HG03565 (cell line): ENCODE measurements at regions not wholly inside any gene's neighbourhood (a gene's known extent, or its start where the extent isn't known, plus 50 kb on each side); places are given as distances from the start of the nearest gene placed in this dataset.

ENCODE experiments used
- ATAC-seq: cut with Tn5 transposase; IDR thresholded peaks from one replicate; pipeline ENCODE4 v1.9.1; 2021; ENCODE audit warnings: mild to moderate bottlenecking, moderate library complexity; ENCODE audit not compliant: unreplicated experiment

DNA sequence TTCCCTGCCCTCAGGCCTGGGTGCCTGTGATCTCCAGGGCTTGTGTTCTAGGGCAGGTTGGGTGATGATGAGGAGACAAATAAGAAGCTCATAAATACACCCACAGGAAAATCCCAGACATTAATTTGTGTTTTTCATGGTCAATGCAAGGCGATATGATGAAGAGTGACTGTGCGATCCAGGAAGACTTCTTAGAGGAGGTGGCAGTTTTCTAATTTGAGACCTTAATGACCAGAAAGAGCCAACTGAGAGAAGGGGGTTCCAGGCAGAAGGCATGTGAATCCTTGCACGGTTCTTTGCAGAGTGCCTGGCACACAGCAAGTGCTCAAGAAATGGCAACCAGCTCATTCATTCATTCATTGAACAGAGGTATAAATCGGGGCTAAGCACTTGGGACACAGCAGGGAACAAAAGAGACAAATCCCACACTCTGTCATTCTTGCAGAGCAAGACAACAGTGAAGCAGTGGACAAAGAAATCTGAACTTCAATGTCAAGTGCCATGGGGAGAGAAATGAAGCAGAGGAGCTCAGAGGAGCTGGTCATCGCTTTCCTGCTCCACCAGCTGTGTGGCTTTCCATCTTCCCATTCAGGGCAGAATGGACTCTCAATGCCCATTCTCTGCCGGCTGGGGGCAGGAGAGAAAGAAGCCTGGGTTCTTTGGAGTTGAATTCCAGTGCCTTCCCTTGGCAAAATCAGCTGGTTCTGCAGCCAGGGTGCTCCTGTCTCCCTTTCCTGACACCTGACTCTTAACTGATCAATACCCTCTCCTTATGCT lies 128.3 kb downstream of the AACS start:
- no peak for ATAC-seq

DNA sequence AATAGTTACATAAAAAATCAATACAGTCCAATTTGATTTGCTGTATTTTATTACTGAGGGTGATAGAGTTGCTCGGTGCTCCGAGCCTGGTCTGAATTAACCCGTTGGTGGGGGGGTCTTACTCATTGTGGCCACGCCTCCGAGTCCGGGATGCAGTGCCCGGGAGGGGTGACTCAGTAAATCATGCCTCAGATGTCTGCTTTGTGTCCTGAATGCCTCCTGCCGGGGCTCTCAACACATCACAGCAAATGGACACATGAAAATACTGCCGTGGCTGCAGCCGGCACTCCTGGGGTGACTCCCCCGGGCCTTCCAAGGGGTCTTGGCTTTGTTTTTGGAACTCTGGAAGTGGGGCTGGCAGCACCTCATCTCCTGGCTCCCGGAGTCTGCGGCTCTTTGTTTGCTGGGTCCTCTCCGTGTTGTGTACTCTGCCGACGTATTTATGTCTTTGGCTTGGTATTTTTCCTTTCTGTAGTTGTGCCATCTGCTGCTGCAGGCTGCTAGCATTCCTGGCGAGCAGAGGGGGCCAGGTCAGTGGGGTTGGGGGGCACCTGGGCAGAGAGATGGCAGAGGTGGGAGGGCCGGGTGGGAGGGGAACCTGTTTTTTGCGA lies 129.0 kb downstream of the AACS start:
- no peak for ATAC-seq

DNA sequence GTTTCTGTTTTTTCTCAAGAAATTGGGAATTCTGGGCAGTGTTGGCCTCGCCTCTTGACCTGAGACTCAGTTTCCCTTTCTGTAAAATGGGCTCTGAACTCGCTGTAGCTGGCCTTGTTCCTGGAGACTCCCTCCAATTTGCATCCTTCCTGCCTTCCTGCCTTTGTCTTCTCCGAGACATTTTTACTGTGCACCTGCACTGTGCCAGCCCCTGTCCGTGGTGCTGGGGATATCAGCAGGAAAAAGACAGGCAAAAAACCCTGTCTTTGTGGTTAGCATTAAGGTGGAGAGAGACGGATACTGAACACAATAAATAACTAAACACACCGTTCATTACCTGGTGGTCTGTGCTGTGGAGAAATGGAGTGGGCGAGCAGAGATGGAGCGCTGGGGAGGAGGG lies 129.8 kb downstream of the AACS start:
- no peak for ATAC-seq

DNA sequence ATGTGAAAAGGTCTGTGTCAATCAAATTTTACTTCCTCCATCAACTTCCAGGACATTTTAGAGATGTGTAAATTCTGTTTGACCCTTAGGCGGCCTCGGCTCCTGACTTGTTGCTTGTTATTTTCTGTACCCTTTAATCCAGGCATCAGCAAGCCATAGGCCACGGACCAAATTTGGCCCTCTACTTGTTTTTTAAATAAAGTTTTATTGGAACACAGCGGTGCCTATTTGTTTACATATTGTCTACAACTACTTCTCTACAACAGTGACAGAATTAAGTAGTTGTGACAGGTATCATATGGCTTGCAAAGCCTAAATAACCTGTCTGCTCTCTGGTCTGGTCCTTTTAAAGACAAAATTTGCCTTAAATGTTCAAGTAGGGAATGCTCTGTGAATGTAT lies 132.1 kb downstream of the AACS start:
- no peak for ATAC-seq

DNA sequence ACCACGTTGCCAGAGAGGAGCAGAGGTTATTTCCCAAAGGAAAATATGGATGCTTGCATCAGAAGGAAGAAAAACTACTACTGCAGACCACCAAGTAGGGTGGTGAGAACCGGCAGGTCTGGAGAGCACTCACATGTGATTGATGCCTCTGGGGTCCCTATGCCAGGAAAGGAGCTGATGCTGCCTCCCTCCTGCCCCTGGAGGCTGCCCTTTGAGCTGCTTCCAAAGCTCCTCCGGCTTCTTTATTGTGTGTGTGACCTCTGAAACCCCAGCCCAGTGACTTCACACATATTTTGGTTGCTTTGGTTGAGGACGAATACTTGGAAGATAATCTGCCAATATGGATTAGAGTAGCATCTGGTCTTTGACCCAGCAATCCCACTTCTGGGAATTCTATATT lies 133.4 kb downstream of the AACS start:
- no peak for ATAC-seq

DNA sequence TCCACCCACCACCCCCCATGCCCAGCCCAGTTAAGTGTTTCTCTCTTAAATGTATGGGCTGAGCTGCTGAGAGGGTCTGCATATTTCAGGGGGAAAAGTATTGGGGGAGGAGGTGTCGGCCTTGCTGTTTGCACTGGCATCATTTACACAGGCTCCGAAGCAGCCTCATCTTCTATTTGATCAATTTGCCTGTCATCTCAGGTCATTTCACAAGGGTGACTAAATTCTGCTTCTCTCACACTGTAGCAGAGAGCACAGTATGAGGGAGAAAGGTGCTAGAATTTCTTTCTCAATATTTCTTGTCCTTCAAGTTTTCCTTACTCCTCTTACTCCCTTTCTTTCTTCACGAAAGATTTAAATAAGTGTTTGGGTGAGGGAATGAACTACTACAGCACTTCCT lies 135.9 kb downstream of the AACS start:
- ATAC-seq: no peak

DNA sequence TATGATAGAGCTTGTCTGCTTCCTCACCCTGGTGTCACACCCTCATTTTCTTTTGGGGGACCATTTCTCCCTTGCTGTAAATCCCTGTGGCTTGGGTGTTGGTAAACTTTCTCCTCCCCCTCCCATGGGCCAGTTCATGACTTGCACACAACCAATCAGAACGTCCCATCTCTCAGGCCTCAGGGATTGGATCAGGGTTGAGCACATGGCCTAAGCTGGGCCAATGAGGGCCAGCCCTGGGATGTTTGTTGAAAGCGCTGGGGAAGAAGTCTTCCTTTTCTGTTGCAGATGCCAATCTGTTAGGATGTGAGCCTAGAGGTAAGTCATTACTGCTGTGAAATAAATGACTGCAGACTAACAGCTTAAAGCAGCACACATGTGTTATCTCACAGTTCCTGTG lies 136.7 kb downstream of the AACS start:
- ATAC-seq: no peak

DNA sequence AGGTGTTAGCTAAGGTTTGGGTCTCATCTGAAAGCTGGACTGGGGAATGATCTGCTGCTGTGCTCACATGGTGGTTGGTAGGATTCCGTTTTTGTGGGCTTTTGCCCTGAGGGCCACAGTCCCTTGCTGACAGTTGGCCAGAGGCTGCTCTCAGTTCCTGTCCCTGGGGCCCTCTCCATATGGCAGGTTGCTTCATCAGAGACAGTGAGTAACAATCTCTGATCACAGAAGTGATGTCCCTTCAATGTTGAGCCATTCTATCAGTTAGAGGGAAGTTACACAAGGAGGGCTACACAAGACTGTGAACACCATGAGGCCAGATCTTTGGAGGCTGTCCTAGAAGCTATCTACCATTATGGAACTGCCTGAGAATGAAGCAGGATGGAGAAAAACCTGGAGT lies 137.2 kb downstream of the AACS start:
- ATAC-seq: no peak

DNA sequence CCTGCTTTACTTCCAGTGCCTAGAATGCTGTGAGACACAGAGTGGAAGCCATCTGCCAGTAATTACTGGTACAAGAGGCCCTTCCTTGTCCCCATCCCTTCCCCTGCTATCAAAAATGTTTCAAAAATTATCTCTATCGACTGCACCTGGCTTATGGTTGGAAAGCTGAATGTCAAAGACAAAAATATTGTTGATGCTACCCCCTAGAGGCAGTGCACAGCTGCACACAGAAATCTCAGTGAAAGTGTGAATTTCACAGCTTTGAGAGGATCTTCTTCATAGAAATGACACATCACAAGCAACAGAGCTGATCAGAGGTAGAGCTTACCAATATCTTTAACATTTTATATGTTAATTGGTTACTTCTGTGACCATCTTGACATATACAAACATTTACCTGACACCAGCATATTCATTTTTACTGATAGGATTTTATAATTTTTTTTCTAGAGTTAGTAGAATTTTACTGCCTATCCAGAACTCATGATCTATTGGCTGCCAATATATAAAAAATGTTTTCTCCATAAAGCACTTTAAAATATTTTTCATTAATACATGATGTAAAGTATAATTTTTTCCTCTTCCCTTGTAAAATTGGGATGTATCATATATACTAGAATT lies 138.0 kb downstream of the AACS start:
- peak; percentile 67 for ATAC-seq

DNA sequence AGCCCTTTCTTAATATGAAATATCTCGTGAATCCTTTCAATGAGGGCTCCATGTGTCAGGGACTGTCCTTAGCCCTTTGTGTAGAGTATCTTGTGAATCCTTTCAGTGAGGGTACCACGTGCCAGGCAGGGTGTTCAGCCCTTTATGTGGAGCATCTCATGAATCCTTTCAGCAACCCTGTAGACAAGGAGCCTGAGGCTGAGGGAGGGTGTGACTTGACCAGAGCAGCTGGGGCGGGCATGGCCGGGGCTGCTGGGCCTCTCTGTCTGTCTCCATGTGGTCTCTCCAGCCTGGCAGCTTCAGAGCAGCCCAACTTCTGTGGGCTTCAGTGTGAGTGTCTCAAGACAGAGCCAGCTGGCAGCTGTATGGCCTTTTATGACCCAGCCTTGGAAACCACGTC lies 140.2 kb downstream of the AACS start:
- ATAC-seq: no peak

DNA sequence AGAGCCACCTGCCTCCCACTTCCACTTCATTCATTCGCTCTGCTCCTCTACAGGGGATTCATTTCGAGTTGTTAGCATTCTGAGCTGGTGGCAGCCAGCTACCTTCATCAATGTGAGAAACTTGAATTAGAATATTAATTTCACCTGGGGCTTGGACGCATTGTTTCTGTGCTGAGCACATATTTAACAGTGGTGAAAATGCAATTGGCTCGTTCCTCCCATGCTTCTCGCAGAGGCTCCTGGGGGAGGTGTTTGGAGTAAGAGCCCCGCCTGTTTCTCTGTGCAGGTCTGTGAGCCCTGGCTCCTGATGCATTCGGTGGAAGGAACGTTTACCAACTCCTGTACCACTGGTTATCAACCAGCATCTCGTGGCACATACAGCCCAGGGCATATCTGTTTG lies 141.5 kb downstream of the AACS start:
- ATAC-seq: no peak

DNA sequence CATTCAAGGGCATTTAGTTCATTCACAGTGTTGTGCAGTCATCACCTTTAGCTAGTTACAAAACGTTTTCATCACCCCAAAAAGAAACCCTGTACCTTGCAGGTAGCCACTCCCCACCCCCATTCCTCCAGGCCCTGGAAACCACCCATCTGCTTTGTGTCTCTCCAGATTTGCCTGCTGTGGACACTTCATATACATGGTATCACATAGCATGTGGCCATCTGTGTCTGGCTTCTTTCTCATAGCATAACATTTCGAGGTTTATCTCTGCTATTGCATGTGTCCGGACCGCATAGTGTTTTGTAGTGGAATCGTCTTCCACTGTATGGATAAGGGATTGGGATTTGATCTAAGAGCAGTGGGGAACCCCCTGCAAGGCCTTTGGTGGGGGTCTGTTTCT lies 143.1 kb downstream of the AACS start:
- ATAC-seq: no peak

DNA sequence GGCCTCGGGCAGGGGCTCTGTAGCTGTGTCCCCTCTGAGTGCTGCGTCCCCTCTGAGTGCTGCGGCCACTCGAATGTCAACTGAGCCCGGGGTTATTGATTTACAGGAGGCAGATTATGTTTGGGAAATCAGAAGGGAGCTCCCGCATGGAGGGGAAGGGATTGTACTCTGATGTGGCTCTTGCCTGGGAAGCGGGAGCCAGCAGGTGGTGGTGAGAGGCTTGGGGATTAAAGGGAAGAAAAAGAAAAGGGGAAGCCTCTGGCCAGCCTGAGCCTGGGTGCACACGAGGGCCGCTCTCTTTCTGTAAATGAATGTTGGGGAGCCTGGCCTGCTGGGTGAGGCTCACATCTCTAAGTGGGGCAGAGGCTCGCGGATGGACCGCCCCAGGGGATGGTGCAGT lies 143.7 kb downstream of the AACS start:
- no peak for ATAC-seq

DNA sequence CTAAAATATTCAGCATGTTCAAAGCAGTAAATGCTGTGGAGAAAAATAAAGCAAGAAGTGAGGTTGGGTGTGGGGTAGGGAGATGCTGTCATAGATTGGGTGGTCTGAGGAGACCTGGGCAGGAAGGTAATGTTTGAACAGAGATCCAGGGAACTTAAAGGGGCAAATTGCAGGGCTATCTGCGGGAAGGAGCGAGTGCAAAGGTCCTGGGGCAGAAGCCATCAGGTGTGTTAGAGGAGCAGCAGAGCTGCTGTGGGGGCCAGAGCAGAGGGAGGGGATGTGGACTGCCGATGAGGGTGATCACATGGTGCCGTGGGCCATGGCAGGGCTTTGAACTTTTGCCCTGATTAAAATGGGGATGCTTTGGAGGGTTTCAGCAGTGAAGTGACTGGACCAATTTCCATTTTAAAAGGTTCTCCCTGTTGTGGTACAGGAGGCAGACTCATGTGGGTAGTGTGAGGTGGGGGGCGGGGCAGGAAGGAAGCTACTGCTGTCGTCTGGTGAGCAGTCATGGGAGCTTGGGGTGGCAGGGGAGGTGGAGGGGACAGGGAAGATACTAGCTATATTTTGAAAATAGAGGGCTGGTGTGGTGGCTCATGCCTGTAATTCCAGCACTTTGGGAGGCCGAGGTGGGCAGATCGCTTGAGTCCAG lies 145.0 kb downstream of the AACS start:
- no peak for ATAC-seq

DNA sequence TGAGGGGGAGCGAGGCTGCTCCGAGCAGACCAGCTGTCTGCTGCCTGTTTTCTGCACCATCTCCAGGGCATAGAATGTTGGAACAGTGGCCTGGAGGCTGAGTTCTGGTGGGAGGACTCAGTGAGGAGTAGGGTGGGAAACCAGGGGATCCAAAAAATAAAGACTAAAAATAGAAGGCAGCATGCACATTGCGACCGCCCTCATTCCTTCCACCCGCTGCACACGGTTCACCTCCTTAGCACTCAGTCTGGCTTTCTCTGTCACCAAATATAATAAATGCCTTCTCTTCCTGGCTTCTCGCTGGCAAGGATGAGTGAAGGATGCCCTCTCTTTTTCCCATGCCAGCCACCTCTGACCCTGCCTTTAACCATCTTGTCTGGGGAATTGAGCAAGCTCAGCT lies 146.2 kb downstream of the AACS start:
- ATAC-seq: no peak

DNA sequence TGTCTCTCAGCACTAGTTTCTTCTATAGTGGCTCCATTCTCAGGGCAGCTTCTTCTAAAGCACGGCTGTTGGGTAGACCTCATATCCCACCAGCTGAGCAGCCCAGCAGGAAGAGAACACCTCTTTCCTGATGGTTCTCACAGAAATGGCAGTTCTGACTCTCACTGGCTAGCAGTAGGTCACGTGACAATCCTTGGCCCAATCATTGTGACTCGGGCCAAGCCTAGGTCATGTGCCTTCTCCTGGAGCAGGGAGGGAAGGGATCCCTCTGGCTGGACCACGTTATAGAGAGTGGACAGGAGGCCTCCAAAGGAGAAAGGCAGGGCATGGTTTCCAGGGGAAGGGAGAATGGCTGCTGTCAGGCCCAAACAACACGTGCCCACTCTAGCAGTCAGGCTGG lies 149.1 kb downstream of the AACS start:
- ATAC-seq: no peak

DNA sequence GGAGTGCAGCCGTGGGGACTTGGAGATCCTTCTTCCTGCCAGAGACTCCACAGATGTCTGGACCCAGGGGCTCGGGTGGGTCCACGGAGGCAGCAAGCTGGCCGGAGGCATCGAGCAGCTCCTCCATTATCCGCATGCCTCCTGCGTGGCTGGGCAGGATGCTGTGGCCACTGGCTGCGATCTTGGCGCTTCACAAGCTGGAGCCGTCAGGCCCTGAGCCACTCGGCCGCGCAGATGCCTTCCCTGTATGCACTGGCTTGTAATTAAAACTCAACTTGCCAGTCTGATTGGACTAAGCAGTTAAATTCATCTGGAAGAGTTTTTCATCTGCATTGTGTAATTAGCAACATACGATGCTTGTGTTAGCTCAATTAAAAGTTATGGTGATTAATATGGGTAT lies 151.5 kb downstream of the AACS start:
- no peak for ATAC-seq

DNA sequence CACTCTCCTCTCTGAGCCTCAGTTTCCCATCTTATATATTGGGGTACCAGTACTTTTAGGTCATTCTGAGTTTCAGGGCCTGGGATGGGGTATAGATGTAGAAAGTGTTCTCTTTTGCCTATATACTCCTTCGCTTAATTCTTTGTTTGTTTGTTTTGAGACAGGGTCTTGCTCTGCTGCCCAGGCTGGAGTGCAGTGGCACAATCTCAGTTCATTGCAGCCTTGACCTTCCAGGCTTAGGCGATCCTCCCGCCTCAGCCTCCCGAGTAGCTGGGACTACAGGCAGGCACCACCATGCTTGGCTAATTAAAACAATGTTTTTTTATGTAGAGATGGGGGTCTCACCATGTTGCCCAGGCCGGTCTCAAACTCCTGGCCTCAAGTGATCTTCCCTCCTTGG lies 152.1 kb downstream of the AACS start:
- no peak for ATAC-seq

DNA sequence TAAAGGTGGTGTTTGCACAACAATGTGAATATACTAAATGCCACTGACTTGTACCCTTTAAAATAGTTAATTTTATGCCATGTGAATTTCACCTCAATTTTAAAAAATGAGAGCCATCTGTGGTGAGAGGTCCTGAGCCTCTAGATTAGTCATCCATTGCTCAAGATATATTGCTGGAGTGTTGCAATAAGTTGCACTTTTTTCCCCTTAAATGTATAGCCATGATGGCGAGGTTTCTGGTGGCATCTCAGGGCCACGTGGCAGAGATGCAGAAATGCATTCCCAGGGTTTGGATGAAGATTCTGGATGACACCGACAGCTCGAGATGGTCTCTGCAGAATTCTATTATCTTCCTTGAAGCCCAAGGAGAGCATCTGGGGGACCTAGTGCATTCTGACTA lies 153.7 kb downstream of the AACS start:
- ATAC-seq: no peak

DNA sequence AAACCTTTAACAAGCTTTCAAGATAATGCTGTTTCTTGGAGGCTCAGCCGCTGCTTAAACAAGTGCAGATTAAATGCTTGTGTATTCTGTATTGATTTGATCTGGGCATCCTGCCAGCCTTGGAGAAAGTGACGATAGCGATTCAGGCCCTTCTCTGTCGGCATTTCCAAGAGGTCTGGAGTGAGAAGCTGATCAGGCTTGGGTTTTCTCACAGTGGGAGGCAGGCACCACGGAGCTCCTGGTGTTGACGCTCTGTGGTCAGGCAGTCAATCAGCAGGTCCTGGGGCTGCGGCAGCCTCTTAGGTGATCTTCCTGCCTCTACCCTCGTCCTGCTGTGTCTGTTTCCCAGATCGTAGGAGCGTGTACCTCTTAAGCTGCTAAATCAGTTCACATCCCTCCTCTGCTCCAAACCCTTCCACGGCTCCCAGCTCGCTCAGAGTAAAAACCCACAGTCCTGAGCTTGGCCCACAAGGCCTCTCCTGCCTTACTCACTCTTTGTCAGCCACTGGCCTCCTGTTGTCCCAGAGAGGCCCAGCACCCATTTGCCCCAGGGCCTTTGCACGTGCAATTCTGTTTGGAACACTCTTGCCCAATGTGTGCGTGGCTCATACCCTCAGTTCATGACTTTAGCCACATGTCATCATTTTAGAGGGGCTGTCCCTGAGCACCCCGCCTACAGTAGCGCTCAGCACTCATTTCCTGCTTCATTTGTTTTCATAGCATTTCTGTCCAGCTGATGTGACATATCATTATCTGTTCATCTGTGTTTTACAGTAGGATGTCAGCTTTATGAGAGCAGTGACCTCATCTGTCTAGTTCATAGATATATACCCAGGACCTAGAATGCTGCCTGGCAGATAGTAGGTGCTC lies 155.4 kb downstream of the AACS start:
- ATAC-seq: no peak

DNA sequence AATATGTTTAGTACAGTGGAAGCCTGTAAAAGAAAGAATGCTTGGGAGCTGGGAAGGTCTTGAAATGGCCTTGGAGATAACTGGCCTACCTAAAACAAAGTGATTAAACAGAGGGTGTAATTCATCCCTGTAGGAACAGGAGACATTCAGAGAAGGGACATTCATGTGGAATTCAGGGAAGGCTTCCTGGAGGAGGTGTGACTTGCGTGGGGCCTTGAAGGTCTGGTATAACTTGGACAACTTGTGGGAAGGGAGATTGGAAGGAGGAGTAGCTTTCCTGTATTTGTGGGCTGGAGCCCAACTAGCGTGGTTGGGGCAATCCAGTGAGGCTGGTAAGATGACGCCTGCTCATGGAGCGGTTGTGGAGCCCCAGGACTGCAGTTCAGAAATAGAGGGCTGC lies 156.4 kb downstream of the AACS start:
- ATAC-seq: no peak
